Activated CD8-positive, alpha-beta memory T cell treated with anti-CD3 and anti-CD28 coated beads for 24 hours (primary cell): ENCODE measurements at regions not wholly inside any gene's neighbourhood (a gene's known extent, or its start where the extent isn't known, plus 50 kb on each side); places are given as distances from the start of the nearest gene placed in this dataset.

Experiments
- DNase-seq: peaks from one replicate; pipeline ENCODE4 v3.0.0-alpha.2; 2020

- DNase-seq: no peak
Measured at GRCh38 chr2:153096272-153096671, 377.9 kb downstream of the ARL6IP6 start.

DNA sequence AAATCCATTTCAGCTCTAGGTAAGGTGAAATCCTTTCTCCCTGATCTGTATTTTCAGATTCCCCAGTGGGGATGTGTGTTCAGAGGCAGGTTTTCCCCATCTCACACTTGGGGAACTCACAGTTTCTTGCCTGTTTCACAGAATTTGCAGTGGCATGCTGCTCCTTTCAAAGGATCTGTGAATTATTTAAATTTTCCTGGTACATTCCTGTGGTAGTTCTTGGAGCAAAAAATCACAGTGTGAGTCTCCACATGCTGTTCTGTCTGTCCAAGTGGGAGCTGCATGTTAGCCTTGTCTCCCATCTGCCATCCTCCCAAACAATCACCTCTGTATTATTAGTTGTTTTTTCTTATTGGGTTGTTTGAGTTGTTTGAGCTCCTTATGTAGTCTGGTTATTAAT, 372.9 kb downstream of the ARL6IP6 start:
- DNase-seq: no peak

DNA sequence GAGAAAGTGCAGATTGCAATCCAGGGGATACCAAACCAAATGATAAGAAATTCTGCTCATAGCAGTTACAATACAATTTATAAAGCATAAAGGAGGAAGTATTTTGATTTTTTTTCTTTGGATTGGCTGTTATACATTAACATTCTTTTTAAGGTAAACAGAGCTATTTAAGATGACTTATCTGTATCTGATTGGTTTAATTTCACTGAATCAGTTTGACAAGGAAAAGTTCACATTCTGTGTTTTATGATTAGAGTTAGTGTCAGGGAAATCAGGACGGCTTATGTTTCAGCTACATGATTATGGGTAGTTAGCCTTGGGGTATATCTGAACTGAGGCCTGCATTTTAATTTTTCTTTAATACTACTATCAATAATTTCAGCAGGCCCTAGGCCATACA, 360.9 kb downstream of the ARL6IP6 start:
- no peak for DNase-seq

DNA sequence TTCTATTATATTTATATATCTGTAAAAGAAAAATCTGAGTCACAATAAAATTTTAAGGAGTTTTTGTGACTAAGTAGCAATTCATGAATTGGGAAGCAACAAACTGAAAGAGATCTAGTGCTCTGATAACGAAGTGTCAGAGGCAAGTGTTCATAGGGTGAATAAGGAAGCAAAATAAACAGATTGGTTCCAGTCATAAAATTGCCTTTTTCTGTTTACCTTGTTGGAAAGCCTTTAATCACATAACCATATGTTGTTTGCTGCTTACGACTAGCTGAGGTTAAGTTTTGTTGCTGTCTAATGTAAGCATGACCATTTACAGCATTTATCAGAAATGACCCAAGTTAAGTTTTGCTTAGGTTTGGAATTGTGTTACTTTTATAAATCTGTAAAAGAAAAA, 358.9 kb downstream of the ARL6IP6 start:
- DNase-seq: no peak

GRCh38 chr2:153074207-153074606, 355.8 kb downstream of the ARL6IP6 start:
- no peak for DNase-seq

- no peak for DNase-seq
Measured at GRCh38 chr2:153072813-153073212, 354.4 kb downstream of the ARL6IP6 start.

GRCh38 chr2:153072077-153072476, 353.7 kb downstream of the ARL6IP6 start:
- DNase-seq: no peak

DNA sequence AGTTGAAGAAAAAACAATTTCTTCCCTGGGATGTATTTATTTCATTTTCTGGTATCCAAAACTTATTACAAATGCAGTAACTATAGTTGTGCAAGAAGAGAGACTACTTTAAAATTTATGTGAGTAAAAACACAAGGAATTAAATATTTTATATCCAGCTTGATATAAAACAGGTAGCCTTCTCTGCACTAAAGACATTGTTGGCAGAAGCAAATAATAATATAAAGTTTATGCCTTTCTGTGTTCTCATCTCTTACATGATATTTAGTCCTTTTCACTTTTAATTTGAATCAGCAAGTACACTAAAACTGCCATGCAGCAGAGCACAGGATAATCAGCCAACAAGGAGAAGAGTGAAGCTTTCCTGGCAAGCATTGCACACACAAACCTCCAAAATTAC, 352.7 kb downstream of the ARL6IP6 start:
- DNase-seq: no peak

- DNase-seq: no peak
Measured at GRCh38 chr2:153068915-153069314, 350.5 kb downstream of the ARL6IP6 start.

DNA sequence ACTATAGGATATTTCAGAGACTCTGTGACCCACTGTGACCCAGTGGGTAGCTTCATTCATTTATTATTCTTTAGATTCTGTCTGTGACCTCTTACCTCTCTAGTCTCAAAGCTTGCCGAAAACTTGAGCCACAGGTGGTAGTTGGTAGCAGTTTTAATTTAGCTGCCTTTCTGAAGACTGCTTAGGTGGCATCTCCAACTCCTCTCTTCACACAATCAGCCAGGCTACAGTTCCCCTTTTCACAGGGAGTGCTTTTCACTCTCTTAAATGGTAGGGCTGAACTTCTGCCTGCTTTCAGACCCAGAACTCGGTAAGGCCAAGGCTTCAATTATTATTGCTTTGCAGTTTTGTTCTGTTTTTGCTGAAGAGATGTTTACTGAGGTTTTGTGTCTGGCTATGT, 349.6 kb downstream of the ARL6IP6 start:
- no peak for DNase-seq

DNA sequence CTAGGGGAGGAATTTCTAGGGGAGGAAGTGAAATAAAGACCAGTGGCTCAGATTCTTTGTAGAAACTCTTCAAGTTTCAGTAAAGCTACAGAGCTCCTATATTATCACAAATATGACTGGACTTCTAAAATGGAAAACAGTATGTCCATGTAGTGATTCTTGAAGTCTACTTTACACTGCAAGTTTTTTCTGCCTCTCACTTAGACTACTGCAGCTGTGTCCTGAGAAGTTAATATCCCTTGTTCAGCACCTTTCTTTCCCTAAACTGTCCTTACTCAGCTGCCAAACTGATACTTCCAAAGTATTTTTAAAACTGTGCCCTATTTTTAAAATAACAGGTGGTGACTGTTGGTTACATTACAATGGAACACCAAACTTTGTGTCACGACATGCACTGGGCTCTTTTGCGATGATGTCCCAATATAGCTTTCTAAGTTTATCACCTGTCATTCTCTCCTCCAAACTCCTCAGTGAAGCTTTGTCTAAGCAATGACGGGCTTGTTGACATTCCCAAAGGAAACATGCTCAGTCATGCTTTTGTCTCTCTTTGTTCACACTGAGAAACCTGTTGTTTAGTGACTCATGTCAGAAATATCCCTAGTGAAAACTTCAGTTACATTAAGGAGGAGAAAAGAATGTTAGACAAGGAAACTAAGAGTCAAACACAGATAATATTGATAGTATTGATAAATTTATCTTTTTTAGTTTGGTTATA, 341.1 kb downstream of the ARL6IP6 start:
- no peak for DNase-seq

DNA sequence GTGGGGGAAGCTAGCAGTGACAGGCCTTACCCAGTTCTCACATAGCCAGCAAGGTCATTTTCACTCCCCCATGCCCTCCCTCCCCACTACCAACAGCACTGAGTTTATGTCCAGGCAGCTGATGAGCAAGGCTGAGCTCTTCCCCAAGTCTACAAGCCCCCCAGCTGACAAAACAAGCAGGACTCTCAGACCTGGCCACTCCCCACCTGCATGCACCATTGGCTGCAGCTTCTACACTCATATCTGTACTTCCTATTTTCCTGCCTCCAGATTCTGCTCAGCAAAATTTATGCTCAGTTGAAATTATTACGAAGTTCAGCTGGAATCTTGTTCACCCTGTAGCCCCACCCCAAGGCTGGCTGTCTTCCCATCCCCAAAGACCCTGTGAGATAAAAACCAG, 339.3 kb downstream of the ARL6IP6 start:
- DNase-seq: no peak

GRCh38 chr2:153055182-153055581, 336.8 kb downstream of the ARL6IP6 start:
- no peak for DNase-seq

- no peak for DNase-seq
Measured at GRCh38 chr2:153052807-153053559, 334.6 kb downstream of the ARL6IP6 start.

GRCh38 chr2:153047220-153047619, 328.8 kb downstream of the ARL6IP6 start:
- no peak for DNase-seq

DNA sequence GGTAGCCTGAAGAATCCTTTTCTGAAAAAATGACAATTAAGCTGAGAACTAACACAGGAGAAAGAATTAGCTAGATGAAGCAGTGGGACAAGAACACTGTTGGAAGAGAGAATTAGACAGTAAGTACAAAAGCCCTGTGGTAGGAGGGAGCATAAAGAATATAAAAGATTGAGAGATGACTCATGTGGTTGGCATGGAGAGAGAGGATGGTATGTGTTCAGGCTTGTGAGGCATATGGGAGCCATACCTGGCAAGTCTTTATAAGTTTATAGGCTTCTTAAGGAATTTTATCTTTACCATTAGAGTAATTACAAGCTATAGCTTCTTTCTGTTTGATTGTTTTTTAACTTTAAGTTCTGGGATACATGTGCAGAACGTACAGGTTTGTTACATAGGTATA, 325.0 kb downstream of the ARL6IP6 start:
- DNase-seq: no peak

DNA sequence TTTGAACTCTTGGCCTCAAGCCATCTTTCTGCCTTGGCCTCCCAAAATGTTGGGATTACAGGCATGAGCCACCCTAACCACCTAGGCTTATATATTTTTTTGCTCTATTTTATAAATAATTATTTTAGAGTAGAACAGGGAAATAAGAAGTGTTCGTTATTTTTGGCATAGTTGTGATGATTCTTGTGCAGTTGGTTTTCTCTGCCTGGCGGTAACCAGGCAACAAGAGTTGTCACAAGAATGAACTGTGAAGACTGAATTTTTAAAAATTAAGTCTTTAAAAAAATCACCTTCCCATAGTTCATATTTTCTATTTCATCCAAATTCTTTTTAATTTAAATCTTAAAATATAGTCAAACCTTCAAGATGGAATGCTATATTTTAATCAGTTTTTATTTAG, 310.2 kb downstream of the ARL6IP6 start:
- no peak for DNase-seq

GRCh38 chr2:153027533-153027932, 309.1 kb downstream of the ARL6IP6 start:
- no peak for DNase-seq

DNA sequence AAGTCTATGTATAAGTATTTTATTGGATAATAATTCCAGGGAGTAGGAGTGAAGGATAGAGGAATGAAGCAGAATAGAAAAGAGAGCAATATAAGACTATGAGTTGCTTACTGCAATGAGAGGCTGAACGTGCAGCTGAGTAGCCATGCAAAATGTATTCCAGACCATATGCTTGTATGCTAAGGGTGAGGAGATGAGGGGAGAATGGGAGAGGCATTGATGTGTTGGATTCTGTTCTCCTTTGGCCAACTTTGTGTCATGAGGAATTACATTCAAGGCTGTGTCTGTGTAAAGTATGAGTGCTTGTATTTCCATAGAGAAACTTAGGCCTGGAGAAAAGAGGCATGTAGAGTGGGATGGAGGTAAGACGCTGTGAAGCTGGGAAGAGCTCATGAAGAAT, 301.8 kb downstream of the ARL6IP6 start:
- DNase-seq: no peak

- DNase-seq: no peak
Measured at GRCh38 chr2:153005071-153005730, 286.8 kb downstream of the ARL6IP6 start.

- DNase-seq: no peak
Measured at GRCh38 chr2:153004627-153005026, 286.2 kb downstream of the ARL6IP6 start.

GRCh38 chr2:152974146-152974545, 255.7 kb downstream of the ARL6IP6 start:
- no peak for DNase-seq

DNA sequence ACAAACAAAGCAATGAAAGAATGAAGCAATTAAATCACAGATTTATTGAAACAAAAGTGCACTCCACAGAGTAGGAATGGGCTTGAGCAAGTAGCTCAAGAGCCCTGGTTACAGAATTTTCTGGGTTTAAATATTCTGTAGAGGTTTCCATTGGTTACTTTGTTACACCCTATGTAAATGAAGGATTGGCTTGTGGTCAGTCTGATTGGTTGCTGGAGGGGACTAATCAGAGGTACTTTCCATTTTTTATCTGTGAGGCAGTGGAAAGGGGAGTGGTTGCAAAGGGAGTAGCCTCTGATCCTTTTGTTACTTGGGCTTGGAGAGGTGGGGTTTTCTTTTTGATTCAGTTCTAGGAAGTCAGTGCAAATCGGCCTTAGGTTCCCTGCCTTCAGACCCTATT, 253.3 kb downstream of the ARL6IP6 start:
- no peak for DNase-seq

GRCh38 chr2:152962446-152962845, 244.0 kb downstream of the ARL6IP6 start:
- DNase-seq: no peak
